ENCODE measurements at regions not wholly inside any gene's neighbourhood (a gene's known extent, or its start where the extent isn't known, plus 50 kb on each side); places are given as distances from the start of the nearest gene placed in this dataset.

DNA sequence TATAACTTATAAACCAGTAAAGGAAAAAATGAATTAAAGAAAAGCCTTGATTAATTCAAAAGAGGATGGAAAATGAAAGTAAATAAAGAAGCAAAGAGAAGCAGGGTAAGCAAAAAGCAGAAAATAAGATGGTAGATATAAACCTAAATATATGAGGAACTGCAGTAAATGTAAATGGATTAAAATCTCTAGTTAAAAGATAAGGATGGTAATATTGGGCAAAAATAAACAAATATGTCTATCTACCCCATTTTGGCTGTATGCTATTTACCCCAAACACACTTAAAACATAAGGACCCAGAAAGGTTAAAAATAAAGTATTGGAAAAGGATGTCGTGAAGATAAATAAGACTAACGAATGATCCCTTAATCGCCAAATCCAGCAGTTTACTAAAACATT is 161.9 kb downstream of the FOXD2 start:
- no peak for TF ChIP-seq FOXP2 (optimal IDR thresholded peaks at IDR 0.05; ENCODE audit: borderline replicate concordance, extremely low read depth, extremely low read length, insufficient read depth)
- no peak for TF ChIP-seq POLR2AphosphoS5 (IDR thresholded peaks at IDR 0.05; ENCODE audit: low read depth, low read length)
- TF ChIP-seq TAF1 (IDR thresholded peaks at IDR 0.05; ENCODE audit: borderline replicate concordance, insufficient read depth, low read length), result no peak
- TF ChIP-seq, protein P1, sequence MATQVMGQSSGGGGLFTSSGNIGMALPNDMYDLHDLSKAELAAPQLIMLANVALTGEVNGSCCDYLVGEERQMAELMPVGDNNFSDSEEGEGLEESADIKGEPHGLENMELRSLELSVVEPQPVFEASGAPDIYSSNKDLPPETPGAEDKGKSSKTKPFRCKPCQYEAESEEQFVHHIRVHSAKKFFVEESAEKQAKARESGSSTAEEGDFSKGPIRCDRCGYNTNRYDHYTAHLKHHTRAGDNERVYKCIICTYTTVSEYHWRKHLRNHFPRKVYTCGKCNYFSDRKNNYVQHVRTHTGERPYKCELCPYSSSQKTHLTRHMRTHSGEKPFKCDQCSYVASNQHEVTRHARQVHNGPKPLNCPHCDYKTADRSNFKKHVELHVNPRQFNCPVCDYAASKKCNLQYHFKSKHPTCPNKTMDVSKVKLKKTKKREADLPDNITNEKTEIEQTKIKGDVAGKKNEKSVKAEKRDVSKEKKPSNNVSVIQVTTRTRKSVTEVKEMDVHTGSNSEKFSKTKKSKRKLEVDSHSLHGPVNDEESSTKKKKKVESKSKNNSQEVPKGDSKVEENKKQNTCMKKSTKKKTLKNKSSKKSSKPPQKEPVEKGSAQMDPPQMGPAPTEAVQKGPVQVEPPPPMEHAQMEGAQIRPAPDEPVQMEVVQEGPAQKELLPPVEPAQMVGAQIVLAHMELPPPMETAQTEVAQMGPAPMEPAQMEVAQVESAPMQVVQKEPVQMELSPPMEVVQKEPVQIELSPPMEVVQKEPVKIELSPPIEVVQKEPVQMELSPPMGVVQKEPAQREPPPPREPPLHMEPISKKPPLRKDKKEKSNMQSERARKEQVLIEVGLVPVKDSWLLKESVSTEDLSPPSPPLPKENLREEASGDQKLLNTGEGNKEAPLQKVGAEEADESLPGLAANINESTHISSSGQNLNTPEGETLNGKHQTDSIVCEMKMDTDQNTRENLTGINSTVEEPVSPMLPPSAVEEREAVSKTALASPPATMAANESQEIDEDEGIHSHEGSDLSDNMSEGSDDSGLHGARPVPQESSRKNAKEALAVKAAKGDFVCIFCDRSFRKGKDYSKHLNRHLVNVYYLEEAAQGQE (IDR thresholded peaks at IDR 0.05; ENCODE audit: insufficient read depth in 1 of 2, low read depth in 2 of 2, low read length in 2 of 2), result no peak
- no peak for TF ChIP-seq SIN3A (IDR thresholded peaks at IDR 0.05; ENCODE audit: borderline replicate concordance, insufficient read depth, low read length)

DNA sequence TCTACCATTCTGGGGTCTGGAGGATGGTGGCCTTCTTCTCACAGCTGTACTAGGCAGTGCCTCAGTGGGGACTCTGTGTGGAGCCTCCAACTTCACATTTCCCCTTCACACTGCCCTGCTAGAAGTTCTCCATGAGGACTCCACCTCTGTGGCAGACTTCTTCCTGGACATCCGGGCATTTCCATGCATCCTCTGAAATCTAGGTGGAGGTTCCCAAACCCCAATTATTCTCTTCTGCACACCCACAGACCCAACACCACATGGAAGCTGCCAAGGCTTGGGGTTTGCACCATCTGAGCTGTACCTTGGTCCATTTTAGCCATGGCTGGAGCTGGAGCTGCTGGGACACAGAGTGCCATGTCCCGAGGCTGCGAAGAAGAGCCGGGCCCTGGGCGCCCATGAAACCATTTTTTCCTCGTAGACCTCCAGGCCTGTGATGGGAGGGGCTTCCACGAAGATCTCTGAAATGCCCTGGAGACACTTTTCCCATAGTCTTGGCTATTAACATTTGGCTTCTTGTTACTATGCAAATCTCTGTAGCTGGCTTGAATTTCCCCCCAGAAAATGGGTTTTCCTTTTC is 170.5 kb downstream of the FOXD2 start:
- TF ChIP-seq SIN3A (IDR thresholded peaks at IDR 0.05; ENCODE audit: borderline replicate concordance, insufficient read depth, low read length) (no peak), TAF1 (IDR thresholded peaks at IDR 0.05; ENCODE audit: borderline replicate concordance, insufficient read depth, low read length) (no peak), POLR2AphosphoS5 (IDR thresholded peaks at IDR 0.05; ENCODE audit: low read depth, low read length) (no peak), FOXP2 (optimal IDR thresholded peaks at IDR 0.05; ENCODE audit: borderline replicate concordance, extremely low read depth, extremely low read length, insufficient read depth) (no peak)
- TF ChIP-seq, protein P1 (IDR thresholded peaks at IDR 0.05; ENCODE audit: insufficient read depth in 1 of 2, low read depth in 2 of 2, low read length in 2 of 2), result no peak

DNA sequence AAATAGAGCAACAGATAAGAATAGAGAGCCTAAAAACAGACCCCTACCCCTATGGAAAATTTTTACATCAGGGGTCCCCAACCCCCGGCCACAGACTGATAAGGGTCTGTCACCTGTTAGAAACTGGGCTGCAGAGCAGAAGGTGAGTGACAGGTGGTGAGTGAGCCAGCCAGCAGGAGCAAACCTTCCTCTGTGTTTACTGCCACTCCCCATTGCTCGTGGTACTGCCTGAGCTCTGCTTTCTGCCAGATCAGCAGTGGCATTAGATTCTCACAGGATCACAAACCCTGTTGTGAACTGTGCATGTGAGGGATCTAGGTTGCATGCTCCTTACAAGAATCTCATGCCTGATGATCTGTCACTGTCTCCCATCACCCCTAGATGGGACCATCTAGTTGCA is 174.1 kb downstream of the FOXD2 start:
- TF ChIP-seq POLR2AphosphoS5 (IDR thresholded peaks at IDR 0.05; ENCODE audit: low read depth, low read length), result no peak
- TF ChIP-seq, protein P1 (IDR thresholded peaks at IDR 0.05; ENCODE audit: insufficient read depth in 1 of 2, low read depth in 2 of 2, low read length in 2 of 2), result no peak
- no peak for TF ChIP-seq FOXP2 (optimal IDR thresholded peaks at IDR 0.05; ENCODE audit: borderline replicate concordance, extremely low read depth, extremely low read length, insufficient read depth)
- TF ChIP-seq SIN3A (IDR thresholded peaks at IDR 0.05; ENCODE audit: borderline replicate concordance, insufficient read depth, low read length), result no peak
- TF ChIP-seq TAF1 (IDR thresholded peaks at IDR 0.05; ENCODE audit: borderline replicate concordance, insufficient read depth, low read length), result no peak

DNA sequence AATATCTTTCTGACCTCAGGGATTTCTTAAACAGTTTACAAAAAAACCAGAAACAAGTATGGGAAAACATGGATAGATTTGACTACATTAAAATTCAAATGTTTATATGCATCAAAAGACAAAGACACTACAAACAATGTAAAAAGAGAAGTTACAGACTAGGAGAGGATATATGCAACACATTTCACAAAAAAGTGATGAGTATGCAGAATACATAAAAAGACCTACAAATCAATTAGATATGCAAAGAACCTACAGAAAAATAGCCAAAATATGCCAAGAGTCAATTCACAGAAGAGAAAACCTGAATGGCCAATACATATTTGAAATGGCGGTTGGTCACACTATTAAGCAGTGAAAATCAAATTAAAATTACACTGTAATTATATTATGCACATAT is 175.0 kb downstream of the FOXD2 start:
- TF ChIP-seq TAF1 (IDR thresholded peaks at IDR 0.05; ENCODE audit: borderline replicate concordance, insufficient read depth, low read length) (no peak), SIN3A (IDR thresholded peaks at IDR 0.05; ENCODE audit: borderline replicate concordance, insufficient read depth, low read length) (no peak), FOXP2 (optimal IDR thresholded peaks at IDR 0.05; ENCODE audit: borderline replicate concordance, extremely low read depth, extremely low read length, insufficient read depth) (no peak), POLR2AphosphoS5 (IDR thresholded peaks at IDR 0.05; ENCODE audit: low read depth, low read length) (no peak)
- TF ChIP-seq, protein P1 (IDR thresholded peaks at IDR 0.05; ENCODE audit: insufficient read depth in 1 of 2, low read depth in 2 of 2, low read length in 2 of 2), result no peak
